GM12891 (cell line): ENCODE measurements at regions not wholly inside any gene's neighbourhood (a gene's known extent, or its start where the extent isn't known, plus 50 kb on each side); places are given as distances from the start of the nearest gene placed in this dataset.

ENCODE experiments used
- POLR2AphosphoS5 ChIP-seq: IDR thresholded peaks from 2 replicates; pipeline ENCODE4 v1.6.1; 2011; ENCODE audit warnings: low read depth, low read length, control low read depth
- TAF1 ChIP-seq: IDR thresholded peaks from 2 replicates; pipeline ENCODE4 v1.6.1; 2011; ENCODE audit warnings: low read depth, low read length, control low read depth

- TF ChIP-seq POLR2AphosphoS5 (no peak), TAF1 (no peak)
Measured at GRCh38 chr22:25346859-25347751, 127.7 kb downstream of the CRYBB2 start.
